Activated CD4-positive, alpha-beta T cell treated with anti-CD3 and anti-CD28 coated beads for 36 hours (primary cell): ENCODE measurements at regions not wholly inside any gene's neighbourhood (a gene's known extent, or its start where the extent isn't known, plus 50 kb on each side); places are given as distances from the start of the nearest gene placed in this dataset.

Experiments
- ATAC-seq: fragments of 200-7000 bp; cut with Tn5 transposase; one replicate; pipeline ENCODE4 v1.10.0; 2021; ENCODE audit warnings: mild to moderate bottlenecking, moderate library complexity
- CTCF ChIA-PET: fragments of 350-600 bp; sonication (Branson Sonifier 250); formaldehyde crosslinking; loops from one replicate; lab custom pipeline; 2021; ENCODE audit warnings: antibody characterized with exemption; lab: Charles Lee
- POLR2A ChIA-PET: fragments of 350-600 bp; sonication (Branson Sonifier 250); formaldehyde crosslinking; loops from one replicate; lab custom pipeline; 2021; ENCODE audit warnings: antibody characterized with exemption, inconsistent platforms; lab: Charles Lee
- DNase-seq: peaks from one replicate; pipeline ENCODE4 v3.0.0-alpha.2; 2020
- H3K27ac Mint-ChIP-seq: one replicate; pipeline ENCODE4 v1.8.0; 2021; ENCODE audit warnings: mixed read lengths
- H3K27me3 Mint-ChIP-seq: one replicate; pipeline ENCODE4 v1.8.0; 2021; ENCODE audit warnings: mixed read lengths
- H3K36me3 Mint-ChIP-seq: one replicate; pipeline ENCODE4 v1.8.0; 2021; ENCODE audit warnings: low read depth, mixed read lengths
- H3K4me1 Mint-ChIP-seq: one replicate; pipeline ENCODE4 v1.8.0; 2021; ENCODE audit warnings: mixed read lengths
- H3K4me3 Mint-ChIP-seq: one replicate; pipeline ENCODE4 v1.8.0; 2021; ENCODE audit warnings: mild to moderate bottlenecking, moderate library complexity, mixed read lengths
- H3K9me3 Mint-ChIP-seq: one replicate; pipeline ENCODE4 v1.8.0; 2021; ENCODE audit warnings: low read depth, mixed read lengths
- intact Hi-C, 2 experiments: fragments of 100-400 bp; cut with DNase I in 1 of 2; cut with micrococcal nuclease in 1 of 2; formaldehyde crosslinking; loops; one replicate each; pipeline versions ENCODE4 v1.14.2 to v1.15.1; 2022 to 2024; cut with DNase I, micrococcal nuclease

DNA sequence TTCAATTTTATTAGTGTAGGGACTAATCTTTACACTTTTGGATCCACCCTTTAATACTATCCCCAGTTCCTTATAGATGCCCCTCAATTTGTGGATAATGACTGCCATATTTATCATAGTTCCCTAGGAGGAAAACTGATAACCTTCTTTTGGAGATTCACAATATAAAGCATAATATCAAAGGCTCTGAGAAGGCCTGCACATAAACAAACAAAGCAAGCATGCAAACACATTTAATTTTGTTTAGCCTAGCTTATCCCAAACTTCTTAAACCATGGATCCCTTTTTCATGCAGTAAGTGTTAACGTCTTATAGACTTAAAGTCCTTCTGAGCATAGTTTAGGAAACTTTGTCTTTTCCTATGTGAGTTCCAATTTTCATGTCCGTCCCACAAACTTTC, 290.4 kb upstream of the TBX3 start:
- H3K36me3 Mint-ChIP-seq, result no peaks in the 10 kb centered on the region
- no peaks in the 10 kb centered on the region for H3K4me1 Mint-ChIP-seq
- ChIA-PET POLR2A (no interaction called here), CTCF (no interaction called here)
- H3K4me3 Mint-ChIP-seq, result no peak overlapping the region
- DNase-seq, result no peak
- H3K27me3 Mint-ChIP-seq, result no peaks in the 10 kb centered on the region
- no peak overlapping the region for H3K27ac Mint-ChIP-seq
- intact Hi-C loops, result no loop called here
- peaks cover 7% of the 10 kb centered on the region for H3K9me3 Mint-ChIP-seq
- no peak for ATAC-seq

- H3K4me1 Mint-ChIP-seq, result no peaks in the 10 kb centered on the region
- no peak for DNase-seq
- H3K27me3 Mint-ChIP-seq, result no peaks in the 10 kb centered on the region
- intact Hi-C loops, result no loop called here
- no peak overlapping the region for H3K4me3 Mint-ChIP-seq
- H3K27ac Mint-ChIP-seq, result no peak overlapping the region
- no peaks in the 10 kb centered on the region for H3K36me3 Mint-ChIP-seq
- POLR2A ChIA-PET, result no interaction called here
- CTCF ChIA-PET, result no interaction called here
- ATAC-seq, result no peak
- H3K9me3 Mint-ChIP-seq, result peaks cover 7% of the 10 kb centered on the region
These were observed 284.8 kb upstream of the TBX3 start for GRCh38 chr12:114968727-114969126.

DNA sequence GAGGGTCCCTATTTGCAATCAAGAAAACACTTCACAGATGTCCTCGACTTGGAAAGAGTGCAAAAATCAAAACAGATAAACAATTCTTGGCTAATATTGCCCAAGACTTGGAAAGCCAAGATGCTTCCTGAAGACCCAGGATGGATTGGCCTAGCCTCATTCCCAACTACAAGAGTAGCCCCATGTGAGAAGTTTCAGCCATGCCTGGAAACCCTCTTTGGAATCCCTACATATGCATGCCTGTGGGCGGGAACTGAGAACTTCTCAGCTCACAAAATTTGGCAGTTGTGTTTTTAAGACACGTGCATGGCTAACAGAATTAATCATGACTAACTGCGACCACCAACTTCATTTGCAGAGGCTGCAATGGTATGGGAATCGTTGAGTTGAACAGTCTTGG, 283.2 kb upstream of the TBX3 start:
- POLR2A ChIA-PET, result no interaction called here
- DNase-seq, result no peak
- Mint-ChIP-seq H3K4me3 (no peak overlapping the region), H3K4me1 (no peaks in the 10 kb centered on the region), H3K27ac (no peak overlapping the region), H3K27me3 (no peaks in the 10 kb centered on the region), H3K9me3 (peaks cover 7% of the 10 kb centered on the region), H3K36me3 (no peaks in the 10 kb centered on the region)
- intact Hi-C loops, result no loop called here
- CTCF ChIA-PET, result no interaction called here
- no peak for ATAC-seq

- no peaks in the 10 kb centered on the region for H3K27me3 Mint-ChIP-seq
- H3K27ac Mint-ChIP-seq, result no peak overlapping the region
- DNase-seq, result no peak
- H3K9me3 Mint-ChIP-seq, result peaks cover 11% of the 10 kb centered on the region
- H3K4me3 Mint-ChIP-seq, result no peak overlapping the region
- CTCF ChIA-PET, result interaction anchor here (0.6 kb wide), 1 partner anchor 982 kb away, joined by 3 read pairs; no protein-coding TSS in a partner anchor
- no peak for ATAC-seq
- H3K36me3 Mint-ChIP-seq, result no peaks in the 10 kb centered on the region
- H3K4me1 Mint-ChIP-seq, result no peaks in the 10 kb centered on the region
- intact Hi-C loops, result no loop called here
- POLR2A ChIA-PET, result no interaction called here
These were observed 280.9 kb upstream of the TBX3 start for GRCh38 chr12:114964841-114965240.

DNA sequence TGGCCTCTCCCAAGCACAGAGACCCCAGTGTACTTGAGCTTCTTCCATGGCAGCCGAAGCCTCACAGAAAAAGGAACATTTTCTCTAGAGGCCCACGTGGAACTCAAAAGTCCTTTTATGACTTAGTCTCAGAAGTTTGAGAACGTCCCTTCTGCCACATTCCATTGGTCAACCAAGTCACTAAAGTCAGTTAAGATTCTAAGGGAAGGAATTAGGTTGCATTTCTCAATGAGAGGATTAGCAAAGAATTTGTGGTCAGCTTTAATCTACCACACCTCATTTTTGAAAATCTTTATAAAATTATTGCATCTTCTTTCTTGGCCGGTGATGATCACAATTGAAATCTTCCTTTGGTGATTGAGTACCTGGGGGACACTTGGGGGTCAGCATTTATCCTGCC, 279.9 kb upstream of the TBX3 start:
- H3K27ac Mint-ChIP-seq, result no peak overlapping the region
- no peaks in the 10 kb centered on the region for H3K27me3 Mint-ChIP-seq
- intact Hi-C loops, result no loop called here
- no peaks in the 10 kb centered on the region for H3K4me1 Mint-ChIP-seq
- no peaks in the 10 kb centered on the region for H3K36me3 Mint-ChIP-seq
- peaks cover 8% of the 10 kb centered on the region for H3K9me3 Mint-ChIP-seq
- H3K4me3 Mint-ChIP-seq, result no peak overlapping the region
- CTCF ChIA-PET, result interaction anchor here (0.6 kb wide), 1 partner anchor 154 kb away, joined by 3 read pairs; no protein-coding TSS in a partner anchor
- ATAC-seq (no peak), DNase-seq (no peak)
- POLR2A ChIA-PET, result no interaction called here

GRCh38 chr12:114961491-114961890, 277.5 kb upstream of the TBX3 start:
- Mint-ChIP-seq H3K4me1 (no peaks in the 10 kb centered on the region), H3K4me3 (no peak overlapping the region), H3K9me3 (peaks cover 4% of the 10 kb centered on the region), H3K27ac (no peak overlapping the region), H3K36me3 (no peaks in the 10 kb centered on the region), H3K27me3 (no peaks in the 10 kb centered on the region)
- ChIA-PET POLR2A (no interaction called here), CTCF (no interaction called here)
- intact Hi-C loops, result no loop called here
- no peak for DNase-seq
- ATAC-seq, result no peak

GRCh38 chr12:114958538-114958937, 274.6 kb upstream of the TBX3 start:
- intact Hi-C loops, result no loop called here

DNA sequence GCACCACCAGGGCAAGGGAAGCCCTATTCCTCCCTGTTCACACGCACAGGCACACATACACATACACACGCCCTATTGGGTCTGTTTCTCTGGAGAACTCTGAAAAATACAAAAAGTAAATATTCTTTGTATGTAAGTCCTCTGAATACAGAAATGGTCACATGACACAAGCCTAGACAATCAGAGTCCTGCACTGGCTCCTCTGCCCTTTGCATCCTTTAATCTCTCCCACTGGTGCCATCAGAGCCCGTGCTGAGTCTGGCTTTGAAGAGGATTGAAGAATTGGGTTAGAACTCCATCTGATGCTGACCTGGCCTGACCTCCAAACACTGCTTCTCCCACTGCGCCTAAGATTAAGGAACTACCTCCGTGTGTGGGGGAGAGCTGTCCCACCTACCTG, 273.2 kb upstream of the TBX3 start:
- ChIA-PET POLR2A (no interaction called here), CTCF (no interaction called here)
- H3K27ac Mint-ChIP-seq, result no peak overlapping the region
- H3K27me3 Mint-ChIP-seq, result no peaks in the 10 kb centered on the region
- no peak for ATAC-seq
- peaks cover 4% of the 10 kb centered on the region for H3K9me3 Mint-ChIP-seq
- no peak overlapping the region for H3K4me3 Mint-ChIP-seq
- no peaks in the 10 kb centered on the region for H3K4me1 Mint-ChIP-seq
- H3K36me3 Mint-ChIP-seq, result no peaks in the 10 kb centered on the region
- DNase-seq, result no peak
- intact Hi-C loops, result no loop called here

More at GRCh38 chr12:114958538-114958937, 274.6 kb upstream of the TBX3 start:
- DNase-seq (no peak), ATAC-seq (no peak)
- ChIA-PET POLR2A (no interaction called here), CTCF (interaction anchor here (0.7 to 1.0 kb wide), 2 partner anchors 229 to 321 kb away, joined by 3 to 4 read pairs; no protein-coding TSS in a partner anchor)
- H3K4me1 Mint-ChIP-seq, result no peaks in the 10 kb centered on the region
- H3K36me3 Mint-ChIP-seq, result no peaks in the 10 kb centered on the region
- no peak overlapping the region for H3K27ac Mint-ChIP-seq
- peaks cover 4% of the 10 kb centered on the region for H3K9me3 Mint-ChIP-seq
- H3K27me3 Mint-ChIP-seq, result no peaks in the 10 kb centered on the region
- H3K4me3 Mint-ChIP-seq, result no peak overlapping the region

GRCh38 chr12:114955414-114956014, 271.5 kb upstream of the TBX3 start:
- DNase-seq, result no peak
- H3K4me3 Mint-ChIP-seq, result no peak overlapping the region
- H3K36me3 Mint-ChIP-seq, result no peaks in the 10 kb centered on the region
- no peak overlapping the region for H3K27ac Mint-ChIP-seq
- no peaks in the 10 kb centered on the region for H3K27me3 Mint-ChIP-seq
- H3K9me3 Mint-ChIP-seq, result no peaks in the 10 kb centered on the region
- no peaks in the 10 kb centered on the region for H3K4me1 Mint-ChIP-seq
- CTCF ChIA-PET, result no interaction called here
- ATAC-seq, result no peak
- intact Hi-C loops, result no loop called here
- POLR2A ChIA-PET, result no interaction called here

DNA sequence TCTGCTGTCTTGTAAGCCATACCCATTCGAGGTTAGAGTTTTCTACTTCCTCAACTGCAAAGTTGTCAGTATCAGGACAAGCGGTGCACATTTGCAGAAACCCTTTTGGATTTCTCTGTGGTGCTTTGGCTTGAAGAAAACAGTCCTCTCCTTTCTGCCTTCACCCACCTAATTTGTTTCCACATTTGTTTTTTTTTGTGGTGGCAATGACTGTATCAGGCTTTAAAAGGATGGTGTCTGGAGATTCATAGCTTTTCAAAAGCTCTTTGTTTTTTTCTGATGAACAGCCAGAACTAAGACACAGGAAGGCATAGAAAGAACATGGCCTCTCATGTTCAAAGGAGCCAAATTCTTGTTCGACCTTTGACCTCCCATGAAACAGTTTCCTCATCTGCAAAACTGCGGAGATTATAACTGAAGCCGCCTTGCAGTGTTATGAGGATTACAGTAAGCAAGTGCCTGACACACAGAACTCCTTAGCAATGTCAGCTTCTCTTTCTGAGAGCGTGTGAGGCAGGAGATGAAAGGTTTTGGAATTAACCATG, 270.6 kb upstream of the TBX3 start:
- Mint-ChIP-seq H3K27me3 (no peaks in the 10 kb centered on the region), H3K4me1 (no peaks in the 10 kb centered on the region), H3K4me3 (no peak overlapping the region), H3K9me3 (no peaks in the 10 kb centered on the region), H3K36me3 (no peaks in the 10 kb centered on the region), H3K27ac (no peak overlapping the region)
- intact Hi-C loops, result no loop called here
- DNase-seq (no peak), ATAC-seq (no peak)
- CTCF ChIA-PET, result no interaction called here
- POLR2A ChIA-PET, result no interaction called here

GRCh38 chr12:114952573-114953271, 268.7 kb upstream of the TBX3 start:
- no peak for DNase-seq
- no peak overlapping the region for H3K27ac Mint-ChIP-seq
- no peaks in the 10 kb centered on the region for H3K9me3 Mint-ChIP-seq
- no peaks in the 10 kb centered on the region for H3K36me3 Mint-ChIP-seq
- no peaks in the 10 kb centered on the region for H3K27me3 Mint-ChIP-seq
- ChIA-PET POLR2A (no interaction called here), CTCF (no interaction called here)
- H3K4me1 Mint-ChIP-seq, result no peaks in the 10 kb centered on the region
- intact Hi-C loops, result no loop called here
- no peak for ATAC-seq
- H3K4me3 Mint-ChIP-seq, result no peak overlapping the region
